EL (cell line): ENCODE measurements at regions not wholly inside any gene's neighbourhood (a gene's known extent, or its start where the extent isn't known, plus 50 kb on each side); places are given as distances from the start of the nearest gene placed in this dataset.

ENCODE experiments used
- DNase-seq: peaks from one replicate; pipeline ENCODE4 v3.0.0-alpha.2; 2016

DNA sequence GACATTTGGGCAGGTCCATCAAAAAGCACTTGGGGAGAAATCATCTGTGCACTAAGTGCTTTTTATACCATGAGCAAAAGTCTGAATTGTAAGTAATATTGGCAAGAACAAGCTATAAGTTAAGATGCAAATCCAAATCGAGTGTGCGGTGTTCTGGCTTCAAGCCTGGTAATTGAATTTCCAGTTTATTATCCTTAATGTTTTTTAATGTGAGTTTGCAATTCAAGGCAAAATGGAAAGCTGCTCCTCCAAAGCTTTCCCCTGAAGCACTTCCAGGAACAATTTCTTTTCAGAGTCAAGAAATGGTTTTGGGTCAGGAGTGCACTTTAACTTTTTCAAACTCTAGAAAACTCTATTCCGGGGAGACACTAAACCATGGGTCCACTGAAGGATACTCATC, 445.7 kb downstream of the TOX3 start:
- DNase-seq, result no peak

DNA sequence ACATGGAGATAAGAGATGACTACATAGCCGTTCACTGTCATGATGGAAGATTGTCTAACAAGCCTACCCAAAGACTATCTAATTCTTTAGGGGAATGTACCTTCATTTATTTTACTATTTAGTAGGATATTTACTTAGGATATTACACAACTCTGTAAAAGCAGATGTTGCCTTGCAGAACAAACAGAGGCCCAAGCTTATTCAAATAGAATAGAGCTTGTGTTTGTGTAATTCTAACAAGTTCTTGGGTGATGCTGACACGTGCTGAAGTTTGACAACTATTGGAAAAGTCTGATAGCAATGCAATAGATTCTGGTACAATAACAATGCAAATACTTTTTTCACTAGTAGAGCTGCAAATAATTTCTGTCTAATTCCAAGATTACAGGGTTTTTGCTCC, 447.6 kb downstream of the TOX3 start:
- DNase-seq, result no peak

DNA sequence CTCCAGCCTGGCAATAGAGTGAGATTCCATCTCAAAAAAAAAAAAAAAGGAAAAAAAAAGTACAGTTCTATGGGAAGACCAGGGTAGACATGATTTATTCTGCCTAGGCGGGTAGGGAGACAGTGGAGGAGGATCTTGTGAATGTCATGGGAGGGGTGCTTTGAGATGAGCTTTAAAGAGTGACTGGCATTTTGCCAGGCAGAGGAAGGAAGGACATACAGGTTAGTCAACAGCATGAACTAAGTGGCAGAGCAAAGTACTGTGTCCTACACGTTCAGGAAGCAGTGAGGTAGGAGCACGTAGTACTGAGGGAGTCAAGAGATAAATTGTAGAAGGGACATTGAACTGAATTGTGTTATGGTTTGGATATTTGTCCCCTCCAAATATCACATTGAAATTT, 451.5 kb downstream of the TOX3 start:
- DNase-seq, result no peak

DNA sequence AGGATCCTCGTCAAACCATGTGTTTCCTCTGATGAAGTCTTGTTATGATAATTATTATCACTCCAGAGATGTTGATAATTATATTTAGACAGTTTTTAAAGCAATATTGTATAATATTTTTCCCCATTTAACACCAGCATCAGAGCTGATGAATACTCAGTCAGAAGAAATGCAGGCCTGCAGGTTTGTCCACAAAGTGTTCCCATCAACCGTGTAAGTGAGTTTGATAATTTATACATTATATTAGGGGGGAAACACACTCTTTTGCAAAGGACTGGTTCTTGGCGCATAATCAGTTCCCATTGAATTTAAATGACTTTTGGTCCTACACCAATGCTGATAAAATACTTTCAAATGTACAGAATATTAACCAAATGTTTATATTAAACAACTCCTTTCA, 454.8 kb downstream of the TOX3 start:
- DNase-seq, result no peak

DNA sequence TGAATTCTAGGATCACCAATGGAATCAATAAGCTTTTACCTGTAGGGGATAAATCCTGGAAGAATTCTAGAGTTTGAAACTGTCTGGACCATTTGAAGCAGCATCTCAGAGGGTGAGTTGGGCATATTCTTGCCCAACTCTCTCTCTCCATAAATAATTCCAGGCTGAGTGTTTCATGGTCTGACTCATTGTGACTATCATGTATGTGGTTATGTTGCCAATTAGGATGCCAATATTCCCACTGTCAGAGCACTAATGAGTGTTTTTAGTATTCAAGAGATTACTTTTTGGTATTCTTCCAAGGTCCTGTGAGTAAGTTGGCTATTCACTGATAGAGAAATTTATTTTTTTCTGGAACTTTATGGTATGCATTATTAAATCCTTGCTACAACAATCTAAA, 456.9 kb downstream of the TOX3 start:
- no peak for DNase-seq

DNA sequence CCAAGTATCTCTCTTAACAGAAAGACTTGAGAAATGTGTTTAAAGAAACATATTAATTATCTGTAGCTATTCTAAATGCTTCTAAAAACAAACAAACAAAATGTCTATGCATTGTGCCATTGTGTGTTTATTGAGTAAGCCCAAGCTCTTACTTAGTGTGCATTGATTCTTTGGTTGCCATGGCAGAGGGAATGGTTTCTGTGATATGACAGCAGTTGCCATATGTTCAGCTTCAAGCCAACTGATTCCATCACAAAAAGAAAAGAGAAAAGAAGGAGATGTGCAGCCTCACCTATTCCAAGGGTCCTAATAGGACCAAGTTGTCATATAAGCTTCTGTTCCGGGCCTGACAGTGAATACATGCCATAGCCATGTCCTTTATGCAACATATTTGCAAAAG, 457.5 kb downstream of the TOX3 start:
- no peak for DNase-seq

DNA sequence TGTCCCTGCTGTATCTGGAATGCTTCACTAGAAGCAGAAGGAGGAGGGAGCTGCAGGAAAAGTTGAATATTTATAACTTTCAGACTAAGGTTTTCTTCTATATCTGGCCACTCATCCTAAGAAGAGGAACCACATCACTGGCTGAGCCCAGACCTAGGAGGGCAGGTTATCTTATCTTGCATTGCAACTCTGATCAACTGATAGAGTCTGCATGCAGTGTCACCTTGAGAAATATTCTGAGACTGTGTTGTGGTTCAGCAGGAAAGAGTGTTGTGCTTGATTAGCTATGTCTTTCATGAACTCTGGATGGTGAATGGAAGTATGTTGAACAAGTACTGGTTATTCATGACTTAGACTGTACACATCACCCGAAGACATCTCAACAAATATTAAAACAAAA, 460.0 kb downstream of the TOX3 start:
- no peak for DNase-seq

DNA sequence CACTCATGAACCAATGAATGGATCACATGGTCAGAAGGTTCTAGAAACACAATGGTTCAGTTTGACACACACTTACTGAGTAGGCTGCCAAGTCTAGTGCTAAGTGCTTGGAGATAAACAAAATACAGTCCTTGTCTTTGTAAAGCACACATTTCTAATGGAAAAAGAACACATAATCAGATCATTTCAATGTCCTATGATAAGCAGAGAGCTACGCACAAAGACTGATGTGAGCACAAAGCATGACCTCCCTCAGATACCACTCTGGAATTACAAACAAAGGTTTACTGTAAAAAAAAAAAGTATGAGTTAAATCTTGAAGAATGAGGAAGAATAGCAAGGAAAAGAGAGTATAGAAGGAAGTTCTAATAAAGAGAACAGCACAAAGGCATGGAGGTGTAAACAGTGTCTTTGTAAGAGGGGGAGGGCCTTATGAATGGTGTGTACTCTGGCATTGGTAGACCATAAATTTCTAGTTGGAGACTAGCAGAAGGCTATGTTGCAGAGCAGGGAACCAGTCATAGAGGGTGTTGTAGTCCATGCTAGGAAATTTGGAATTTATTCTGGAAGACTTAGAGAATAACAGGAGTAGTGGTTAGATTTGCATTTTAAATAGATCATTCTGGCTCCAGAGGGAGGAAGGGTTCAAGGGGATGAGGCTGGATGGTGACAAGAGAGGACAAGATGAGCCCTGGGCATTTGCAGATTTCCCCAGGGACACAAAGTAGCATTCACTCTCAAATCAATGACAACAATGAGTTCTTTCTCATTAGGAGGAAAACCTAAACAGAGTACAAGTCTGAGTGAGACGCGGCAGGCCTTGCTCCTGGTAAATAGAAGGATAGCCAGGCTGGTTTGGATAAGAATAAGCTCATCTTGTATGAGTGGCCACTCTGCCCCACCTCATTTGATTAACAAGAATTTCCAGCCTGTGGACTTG, 468.0 kb downstream of the TOX3 start:
- DNase-seq, result no peak

DNA sequence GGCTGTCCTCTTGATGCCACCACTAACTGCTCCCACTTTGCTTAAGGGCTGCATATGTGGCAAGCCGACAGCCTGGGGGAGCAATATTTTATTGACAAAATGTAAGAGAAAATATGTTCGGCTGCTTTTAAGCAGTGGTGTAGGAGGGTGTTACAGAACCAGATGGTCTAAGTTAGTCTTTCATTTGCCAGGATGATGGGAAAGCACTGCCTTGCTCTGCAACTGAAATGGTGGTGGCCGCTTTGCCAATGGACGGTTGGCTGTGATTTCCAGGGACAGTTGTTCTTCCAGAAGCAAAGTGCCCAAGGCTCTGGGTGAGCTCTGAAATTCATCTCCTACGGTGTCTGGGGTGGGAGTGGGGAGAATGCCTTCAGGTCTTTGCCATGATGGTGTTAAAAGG, 469.3 kb downstream of the TOX3 start:
- DNase-seq, result no peak

DNA sequence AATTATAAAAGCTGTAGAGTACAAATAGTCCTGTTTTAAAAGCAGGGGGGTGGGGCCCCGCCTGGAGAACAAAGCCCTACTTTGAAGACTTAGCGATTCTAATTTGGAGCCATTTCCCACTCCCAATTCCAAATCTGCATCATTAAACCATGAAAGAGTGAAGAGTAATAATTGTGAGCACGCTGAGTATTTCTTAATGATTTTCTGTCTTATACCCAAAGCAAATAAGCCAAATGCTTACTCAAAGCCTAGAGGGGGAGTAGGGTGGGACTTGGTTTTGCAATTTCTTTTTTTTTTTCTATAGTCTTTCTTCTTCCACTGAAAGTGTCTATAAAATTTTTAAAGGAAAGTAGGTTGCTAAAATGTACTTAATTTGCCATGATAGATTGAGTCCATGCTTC, 470.1 kb downstream of the TOX3 start:
- no peak for DNase-seq

DNA sequence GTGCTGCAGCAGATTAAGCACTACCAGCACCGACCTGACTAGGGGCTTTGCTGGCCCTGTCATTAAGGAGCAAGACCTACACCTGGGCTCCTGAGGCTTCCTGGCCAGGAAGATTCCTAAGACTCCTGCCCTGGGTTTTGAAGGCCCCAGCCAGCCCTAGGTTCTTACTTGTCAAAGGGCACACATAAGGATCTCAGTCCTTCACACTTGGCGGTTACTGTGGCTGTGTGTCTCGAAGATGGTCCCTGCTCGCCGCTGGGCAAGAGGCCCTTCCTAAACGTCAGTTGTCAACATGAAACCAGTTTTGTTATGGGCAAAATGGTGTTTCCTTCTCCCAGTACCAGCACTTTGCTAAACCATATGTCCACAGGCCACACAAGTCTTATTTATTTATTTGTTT, 470.6 kb downstream of the TOX3 start:
- DNase-seq, result no peak

DNA sequence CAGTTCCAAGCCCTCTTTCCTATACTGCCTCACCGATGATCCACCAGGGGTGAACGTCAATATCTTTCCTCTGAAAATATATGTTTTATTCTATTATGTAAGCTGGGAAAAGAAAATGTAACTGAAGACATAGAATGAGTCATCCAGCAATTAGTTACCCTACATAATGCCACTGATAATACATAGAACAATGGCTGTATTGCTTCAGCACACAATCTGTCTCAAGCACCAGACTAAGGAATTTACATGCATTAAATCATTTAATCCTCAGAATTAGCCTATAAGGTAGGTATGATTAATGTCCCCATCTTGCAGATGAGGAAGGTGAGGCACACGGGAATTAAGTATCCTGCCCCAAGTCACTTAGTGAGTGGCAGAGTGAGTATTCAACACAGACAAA, 472.8 kb downstream of the TOX3 start:
- no peak for DNase-seq

DNA sequence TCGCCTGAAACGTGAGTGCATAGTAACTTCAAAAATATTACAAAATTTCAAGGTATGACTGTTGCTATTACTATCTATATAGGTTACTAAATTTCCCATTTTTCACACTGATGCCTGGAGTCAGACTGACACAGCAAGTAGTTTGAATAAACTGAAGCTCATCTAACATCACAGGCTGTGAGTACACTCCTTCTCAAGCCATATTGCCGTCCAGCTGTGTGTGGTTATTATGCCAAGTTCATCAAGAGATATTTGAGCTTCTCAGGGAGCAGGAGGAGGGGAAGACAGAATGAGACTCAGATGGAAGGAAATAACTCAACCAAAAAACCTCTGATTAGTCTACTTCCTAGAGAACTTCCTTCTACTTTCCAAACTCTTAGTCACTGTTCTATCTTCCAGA, 473.9 kb downstream of the TOX3 start:
- no peak for DNase-seq

DNA sequence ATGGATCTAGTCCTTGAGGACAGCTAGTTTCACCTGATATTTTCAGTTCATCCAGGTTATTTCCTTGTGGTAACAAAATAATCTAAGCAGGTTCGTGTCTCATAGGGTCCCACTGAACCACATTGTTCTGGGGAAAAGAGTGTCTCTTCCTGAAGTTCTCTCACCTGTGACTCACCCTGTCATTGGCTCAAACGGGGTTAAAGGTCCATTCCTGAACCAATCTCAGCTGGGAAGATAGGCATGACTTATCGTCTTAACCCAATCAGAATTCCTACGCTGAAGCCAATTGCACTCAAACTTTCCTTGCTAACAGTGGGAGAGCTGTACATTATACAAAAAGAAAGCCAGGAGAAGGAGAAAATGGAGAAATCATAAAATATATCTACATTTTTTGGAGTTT, 475.8 kb downstream of the TOX3 start:
- DNase-seq, result no peak

DNA sequence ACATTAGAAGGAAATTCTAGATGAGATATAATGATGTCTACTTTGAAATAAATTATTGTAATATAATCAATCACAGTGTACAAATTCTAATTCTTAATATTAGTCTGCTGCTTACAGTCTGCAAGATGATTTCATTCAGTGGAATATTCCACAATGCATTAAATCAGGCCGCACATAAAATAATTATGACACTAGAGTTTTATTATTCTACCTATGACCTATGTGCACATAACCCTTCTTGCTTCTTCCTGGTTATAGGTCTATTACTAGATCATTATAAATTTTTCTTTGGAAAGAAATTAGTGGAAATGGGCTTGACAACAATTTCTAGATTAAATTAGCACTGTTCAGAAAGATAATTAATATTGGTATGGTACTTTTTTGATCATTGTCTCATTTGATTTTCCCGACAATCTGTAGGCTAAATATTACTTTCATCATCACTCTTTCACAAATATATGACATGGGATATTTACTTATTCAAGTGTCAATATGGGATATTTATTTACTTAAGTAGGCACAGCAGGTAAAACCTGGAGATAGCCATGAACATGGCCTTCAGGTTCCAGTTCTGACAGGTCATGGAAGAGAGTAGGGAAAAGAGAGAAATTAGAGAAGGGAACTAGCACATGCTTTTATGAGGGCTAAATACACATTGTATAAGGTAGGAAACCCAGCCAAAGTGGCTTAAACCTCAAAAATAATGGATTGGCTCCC, 476.4 kb downstream of the TOX3 start:
- no peak for DNase-seq

DNA sequence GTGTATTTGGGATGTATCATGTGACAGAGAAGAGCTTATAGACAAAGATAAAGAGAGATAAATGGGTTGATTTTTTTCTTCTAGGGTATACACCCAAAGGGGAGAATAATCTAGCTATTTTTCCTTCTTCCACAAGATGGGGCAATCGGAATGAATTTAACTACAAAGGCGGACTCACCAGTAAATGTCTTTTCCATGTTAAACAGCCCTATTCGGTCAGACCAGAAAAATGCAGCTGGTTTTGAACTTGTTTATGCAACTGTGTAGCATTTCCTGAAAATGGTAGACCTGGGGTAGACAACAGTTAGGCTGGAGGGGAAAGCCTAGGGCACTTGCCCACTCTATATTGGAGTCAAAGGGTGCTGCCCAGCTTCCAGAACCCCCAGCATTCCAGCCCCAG, 477.1 kb downstream of the TOX3 start:
- DNase-seq, result no peak

DNA sequence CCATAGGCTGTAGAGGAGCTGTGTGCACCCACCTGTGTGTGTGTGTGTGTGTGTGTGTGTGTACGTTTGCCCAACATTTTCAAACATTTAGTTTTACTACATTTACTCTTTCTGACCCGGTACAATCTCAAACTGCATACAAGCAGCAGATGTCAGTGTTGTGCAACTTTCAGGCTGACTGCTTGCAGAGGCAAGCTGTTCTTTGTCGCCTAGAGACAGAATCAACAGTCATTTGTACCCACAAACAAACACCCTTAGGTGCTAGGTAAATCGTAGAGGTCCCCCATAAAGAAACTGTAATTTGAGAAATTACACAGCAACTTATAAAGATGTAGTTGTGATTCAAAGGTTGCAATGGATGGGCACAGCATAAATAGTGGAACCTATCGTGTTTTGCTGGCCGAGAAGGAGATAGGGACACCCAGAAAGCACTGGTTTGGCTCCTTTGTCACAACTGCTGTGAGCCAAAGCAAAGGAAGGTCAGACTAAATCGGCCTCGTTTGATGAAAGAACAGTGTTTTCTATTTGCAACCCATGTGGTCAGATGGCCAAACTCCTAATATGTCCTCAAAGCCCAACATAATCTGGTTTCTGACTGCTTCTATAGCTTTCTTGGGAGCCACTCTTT, 478.4 kb downstream of the TOX3 start:
- DNase-seq, result no peak

DNA sequence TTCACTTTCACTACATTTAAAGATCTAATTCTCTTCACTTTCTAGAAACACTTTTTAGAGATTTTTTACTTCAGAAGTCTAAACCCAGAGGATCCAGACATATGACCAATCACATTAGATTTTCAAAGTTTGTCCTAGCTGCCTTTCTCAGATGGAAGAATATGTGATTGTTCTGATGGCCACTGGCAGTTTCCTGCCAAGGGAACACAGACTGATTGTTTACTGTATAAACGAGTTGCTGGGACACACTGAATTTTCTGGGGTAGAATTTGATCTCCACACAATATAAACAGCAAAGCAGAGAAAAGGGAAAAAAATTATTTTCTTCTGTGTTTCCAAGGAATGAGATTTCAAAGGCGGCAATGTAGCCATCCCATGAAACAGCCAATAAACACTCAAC, 480.0 kb downstream of the TOX3 start:
- no peak for DNase-seq

DNA sequence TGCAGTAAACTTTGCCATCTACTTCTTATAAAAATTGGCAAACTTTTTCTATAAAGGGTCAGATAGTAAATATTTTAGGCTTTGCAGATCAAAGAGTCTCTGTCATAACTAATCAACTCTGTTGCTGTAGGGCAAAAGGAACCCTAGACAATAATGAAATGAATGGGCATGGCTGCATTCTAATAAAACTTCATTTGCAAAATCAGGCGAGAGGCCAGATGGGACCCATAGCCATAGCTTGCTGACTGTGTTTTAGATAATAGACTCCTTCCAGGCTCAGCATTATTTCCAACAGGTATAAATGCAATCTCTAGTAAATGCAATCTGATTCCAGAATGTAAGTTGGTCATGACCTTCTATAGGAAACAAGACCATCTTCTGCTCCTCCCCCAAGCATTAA, 490.7 kb downstream of the TOX3 start:
- DNase-seq, result no peak

DNA sequence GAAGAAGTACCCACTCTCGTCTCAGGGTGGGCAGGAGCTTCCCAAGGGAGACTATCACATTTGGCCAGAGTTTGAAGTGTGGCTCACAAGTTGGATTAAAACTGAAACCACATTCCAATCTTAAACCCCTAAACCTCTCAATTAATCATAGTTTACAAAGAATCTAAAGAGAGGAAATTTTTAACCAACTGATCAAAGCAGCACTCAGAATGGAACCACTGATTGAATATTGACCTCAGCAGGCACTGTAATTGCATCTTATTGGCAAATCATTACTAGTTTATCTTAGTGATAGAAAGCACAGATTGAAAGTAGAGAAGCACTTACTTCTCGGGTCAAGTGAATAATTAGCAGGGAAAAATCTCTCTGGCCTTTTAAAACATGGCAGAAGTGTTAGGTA, 491.6 kb downstream of the TOX3 start:
- no peak for DNase-seq

DNA sequence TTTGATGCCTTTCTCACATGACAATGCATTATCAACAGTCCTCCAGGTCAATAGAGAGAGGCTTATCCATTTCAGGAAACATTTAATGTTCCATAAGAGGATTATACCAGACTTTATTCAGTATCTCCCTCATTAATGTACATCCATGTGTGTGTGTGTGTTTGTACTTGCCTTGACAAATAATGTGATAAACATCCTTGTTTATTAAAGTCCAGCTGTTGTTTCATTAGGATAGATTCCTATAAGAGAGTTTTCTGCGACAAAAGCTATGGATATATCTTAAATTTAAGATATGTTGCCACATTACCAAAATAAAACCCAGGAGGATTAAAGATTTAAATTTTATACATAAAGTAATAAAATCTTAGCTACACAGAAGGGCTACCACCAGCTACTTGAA, 492.6 kb downstream of the TOX3 start:
- no peak for DNase-seq

DNA sequence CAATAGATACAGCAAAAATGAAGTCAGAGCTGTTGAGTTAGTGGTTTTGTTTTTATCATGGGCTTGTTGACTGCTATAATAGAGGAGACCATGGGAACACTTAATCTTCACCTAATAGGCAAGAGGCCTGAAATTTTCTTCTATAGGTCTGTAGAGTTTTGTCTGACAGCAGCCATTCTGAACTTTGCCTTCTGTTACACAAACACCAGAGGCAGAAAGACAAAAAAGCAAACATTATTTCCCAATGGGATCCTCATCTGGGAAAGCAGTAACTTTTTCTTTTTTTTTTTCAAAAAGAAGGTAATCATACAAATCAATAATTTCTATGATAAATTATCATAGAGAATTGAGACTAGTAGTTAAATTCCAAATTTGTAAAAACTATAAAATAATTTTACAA, 494.1 kb downstream of the TOX3 start:
- DNase-seq, result no peak

DNA sequence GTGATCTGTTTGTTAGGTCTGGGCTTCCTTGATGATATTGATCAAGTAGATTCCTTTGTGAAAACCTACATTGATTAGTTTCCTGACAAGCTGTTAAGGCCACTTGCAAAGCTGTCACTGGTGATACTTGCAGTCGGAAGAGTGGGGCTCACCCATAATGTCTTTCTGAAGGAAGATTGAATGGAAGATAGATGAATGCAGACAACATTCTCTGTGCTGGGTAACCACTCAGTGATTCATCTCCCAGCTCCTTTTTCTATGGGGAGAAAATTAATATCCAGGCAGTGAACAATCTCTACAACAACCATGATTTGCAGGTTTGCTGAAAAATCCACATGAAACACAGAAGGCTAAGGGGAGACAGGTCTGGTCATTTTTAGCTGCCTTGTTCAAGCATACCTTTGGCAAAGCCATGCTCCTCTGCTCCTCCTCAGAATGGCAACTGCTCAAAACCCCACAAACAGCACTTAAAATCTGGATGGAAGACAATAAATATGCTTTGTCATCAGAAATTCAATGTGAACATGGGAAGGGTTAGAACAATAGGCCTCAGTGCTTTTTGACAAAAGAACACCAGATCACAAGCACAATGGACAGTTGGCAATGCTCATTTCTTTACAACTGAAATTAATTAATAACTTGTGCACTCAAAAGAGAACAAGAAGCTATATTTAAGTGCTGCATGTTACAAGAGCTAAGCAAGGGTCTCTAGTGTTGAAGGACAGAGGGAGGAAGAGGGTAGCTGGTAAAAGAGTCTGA, 495.4 kb downstream of the TOX3 start:
- DNase-seq, result no peak
